ENCODE measurements at regions not wholly inside any gene's neighbourhood (a gene's known extent, or its start where the extent isn't known, plus 50 kb on each side); places are given as distances from the start of the nearest gene placed in this dataset.

DNA sequence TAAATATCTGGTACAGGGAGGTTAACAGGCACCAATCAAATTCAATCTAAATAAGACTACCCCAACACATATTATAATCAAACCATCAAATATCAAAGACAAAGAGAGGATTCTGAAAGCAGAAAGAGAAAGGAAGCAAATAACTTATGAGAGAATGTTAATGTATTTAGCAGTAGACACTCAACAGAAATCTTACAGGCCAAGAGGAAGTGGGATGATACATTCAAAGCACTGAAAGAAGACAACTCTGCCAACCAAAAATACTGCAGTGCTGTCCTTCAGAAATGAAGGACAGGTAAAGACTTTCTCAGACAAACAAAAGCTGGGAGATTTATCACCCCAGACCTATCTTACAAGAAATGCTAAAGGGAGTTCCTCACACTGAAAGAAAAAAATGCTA is 95.9 kb upstream of the PTHLH start:
- TF ChIP-seq POLR2A (IDR thresholded peaks at IDR 0.05; ENCODE audit: low read depth, low read length) (no peak), POLR2AphosphoS5 (IDR thresholded peaks at IDR 0.05; ENCODE audit: insufficient read depth, low read depth, low read length) (no peak), MAX (IDR thresholded peaks at IDR 0.05; ENCODE audit: insufficient read depth, insufficient read length) (no peak), CTCF (IDR thresholded peaks at IDR 0.05; ENCODE audit: extremely low read depth in 1 of 2, insufficient read depth in 1 of 2, low read depth in 1 of 2, low read length in 2 of 2) (no peak), JUN (IDR thresholded peaks at IDR 0.05; ENCODE audit: borderline replicate concordance, insufficient read depth, insufficient read length, low read depth) (no peak)
